ENCODE measurements at regions not wholly inside any gene's neighbourhood (a gene's known extent, or its start where the extent isn't known, plus 50 kb on each side); places are given as distances from the start of the nearest gene placed in this dataset.

DNA sequence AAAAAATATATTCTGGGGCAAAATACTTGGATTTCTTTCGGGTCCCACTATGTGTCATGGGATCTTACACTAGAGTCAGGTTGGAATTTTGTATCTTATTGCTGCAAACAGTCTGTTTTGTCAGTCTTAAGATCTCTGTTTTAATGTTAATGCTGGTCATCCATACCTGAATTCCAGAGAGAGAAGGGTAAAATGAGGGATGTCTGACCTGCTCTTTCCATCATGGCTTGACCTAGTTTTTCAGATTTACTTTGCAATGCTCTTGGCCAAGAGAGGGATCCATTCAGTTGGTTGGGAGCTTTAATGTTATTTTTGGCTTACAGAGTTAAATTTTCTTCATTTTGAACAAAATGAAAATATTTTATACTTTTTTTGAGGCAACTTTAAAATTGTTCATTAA is 117.2 kb downstream of the CASP12 start:
- Histone ChIP-seq H3K27ac (ENCODE audit: low read depth, low read length) (no peak overlapping the region), H3K27me3 (ENCODE audit: low read length) (no peaks in the 10 kb centered on the region), H4K20me1 (ENCODE audit: low read depth, low read length) (no peaks in the 10 kb centered on the region), H3F3A (ENCODE audit: insufficient read depth) (no peaks in the 10 kb centered on the region), H3K36me3 (ENCODE audit: low read length) (no peaks in the 10 kb centered on the region), H3K4me2 (ENCODE audit: low read depth, low read length, poor library complexity, severe bottlenecking) (no peak overlapping the region), H3K9ac (ENCODE audit: low read length) (no peak overlapping the region), H3K79me2 (ENCODE audit: insufficient read depth, low read length) (no peaks in the 10 kb centered on the region), H3K4me3 (ENCODE audit: insufficient read depth, low read length, poor library complexity, severe bottlenecking) (no peak overlapping the region), H3K9me3 (ENCODE audit: insufficient read depth, low read length) (no peaks in the 10 kb centered on the region), H3K9me2 (replicated peaks; ENCODE audit: insufficient read depth, low read length) (0 out of 2 replicates have a peak, but pooled peaks cover 3% of the 10 kb centered on the region), H2AFZ (ENCODE audit: low read depth, low read length, severe bottlenecking) (no peak overlapping the region)
- TF ChIP-seq EZH2phosphoT487 (conservative IDR thresholded peaks at IDR 0.05; ENCODE audit: low read length), result no peak
- TF ChIP-seq, protein P1, sequence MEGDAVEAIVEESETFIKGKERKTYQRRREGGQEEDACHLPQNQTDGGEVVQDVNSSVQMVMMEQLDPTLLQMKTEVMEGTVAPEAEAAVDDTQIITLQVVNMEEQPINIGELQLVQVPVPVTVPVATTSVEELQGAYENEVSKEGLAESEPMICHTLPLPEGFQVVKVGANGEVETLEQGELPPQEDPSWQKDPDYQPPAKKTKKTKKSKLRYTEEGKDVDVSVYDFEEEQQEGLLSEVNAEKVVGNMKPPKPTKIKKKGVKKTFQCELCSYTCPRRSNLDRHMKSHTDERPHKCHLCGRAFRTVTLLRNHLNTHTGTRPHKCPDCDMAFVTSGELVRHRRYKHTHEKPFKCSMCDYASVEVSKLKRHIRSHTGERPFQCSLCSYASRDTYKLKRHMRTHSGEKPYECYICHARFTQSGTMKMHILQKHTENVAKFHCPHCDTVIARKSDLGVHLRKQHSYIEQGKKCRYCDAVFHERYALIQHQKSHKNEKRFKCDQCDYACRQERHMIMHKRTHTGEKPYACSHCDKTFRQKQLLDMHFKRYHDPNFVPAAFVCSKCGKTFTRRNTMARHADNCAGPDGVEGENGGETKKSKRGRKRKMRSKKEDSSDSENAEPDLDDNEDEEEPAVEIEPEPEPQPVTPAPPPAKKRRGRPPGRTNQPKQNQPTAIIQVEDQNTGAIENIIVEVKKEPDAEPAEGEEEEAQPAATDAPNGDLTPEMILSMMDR (IDR thresholded peaks at IDR 0.05; ENCODE audit: insufficient read depth, low read length, poor library complexity, severe bottlenecking), result no peak

DNA sequence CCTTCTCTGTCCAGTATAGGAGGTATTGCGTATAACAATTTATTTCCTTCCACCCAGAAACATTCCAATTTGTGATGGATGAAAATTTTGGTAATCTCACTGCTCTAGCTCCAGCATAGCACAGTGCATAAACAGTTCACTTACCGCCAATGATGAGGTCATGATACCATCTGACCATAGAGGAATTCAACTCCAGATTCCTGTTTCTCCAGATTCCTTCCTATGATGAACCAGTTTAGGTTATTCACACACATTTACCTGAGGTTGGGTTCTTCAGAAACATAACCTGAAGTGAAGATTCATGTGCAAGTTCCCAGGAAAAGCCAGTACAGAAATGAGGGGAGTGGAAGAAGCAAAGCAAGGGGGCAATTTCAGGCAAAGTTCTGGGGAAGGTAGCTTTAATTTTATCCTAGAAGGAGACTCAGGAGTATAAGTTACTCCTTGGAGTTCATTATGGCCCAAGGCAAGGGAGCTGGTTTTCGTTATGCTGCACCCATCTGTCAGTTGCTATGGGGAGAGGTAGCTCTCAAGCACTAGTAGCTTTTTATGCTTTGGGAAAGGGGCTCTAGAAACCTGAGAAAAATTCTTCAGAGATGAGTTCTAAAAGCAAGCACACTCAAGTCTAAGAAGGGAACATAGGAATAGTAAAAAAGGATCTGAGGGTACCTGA is 121.6 kb downstream of the CASP12 start:
- no peak overlapping the region for H3K4me3 ChIP-seq (ENCODE audit: insufficient read depth, low read length, poor library complexity, severe bottlenecking)

DNA sequence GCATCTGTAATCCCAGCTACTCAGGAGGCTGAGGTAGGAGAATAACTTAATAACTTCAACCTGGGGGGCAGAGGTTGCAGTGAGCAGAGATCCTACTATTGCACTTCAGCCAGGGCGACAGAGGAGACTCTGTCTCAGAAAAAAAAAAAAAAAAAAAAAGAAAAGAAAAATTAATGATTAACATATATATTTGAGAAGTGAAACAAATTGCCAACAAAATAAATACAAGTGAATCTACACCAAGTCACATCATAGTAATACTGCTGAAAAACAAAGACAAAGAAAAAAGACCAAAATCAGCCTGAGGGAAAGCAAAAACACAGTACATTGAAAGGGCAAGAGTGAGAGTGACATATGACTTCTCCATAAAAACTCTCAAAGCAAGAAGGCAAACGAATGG is 123.7 kb downstream of the CASP12 start:
- Histone ChIP-seq H3K36me3 (ENCODE audit: low read length) (no peaks in the 10 kb centered on the region), H3K4me3 (ENCODE audit: insufficient read depth, low read length, poor library complexity, severe bottlenecking) (no peak overlapping the region), H3K9me2 (replicated peaks; ENCODE audit: insufficient read depth, low read length) (no peaks in the 10 kb centered on the region), H3K27me3 (ENCODE audit: low read length) (no peaks in the 10 kb centered on the region), H3K9me3 (ENCODE audit: insufficient read depth, low read length) (no peaks in the 10 kb centered on the region), H3F3A (ENCODE audit: insufficient read depth) (no peaks in the 10 kb centered on the region), H3K4me2 (ENCODE audit: low read depth, low read length, poor library complexity, severe bottlenecking) (no peak overlapping the region), H3K79me2 (ENCODE audit: insufficient read depth, low read length) (no peaks in the 10 kb centered on the region), H3K9ac (ENCODE audit: low read length) (no peak overlapping the region), H4K20me1 (ENCODE audit: low read depth, low read length) (no peaks in the 10 kb centered on the region), H3K27ac (ENCODE audit: low read depth, low read length) (no peak overlapping the region), H2AFZ (ENCODE audit: low read depth, low read length, severe bottlenecking) (no peak overlapping the region)
- no peak for TF ChIP-seq EZH2phosphoT487 (conservative IDR thresholded peaks at IDR 0.05; ENCODE audit: low read length)
- TF ChIP-seq, protein P1 (IDR thresholded peaks at IDR 0.05; ENCODE audit: insufficient read depth, low read length, poor library complexity, severe bottlenecking), result no peak

More for the DNA sequence above, 121.6 kb downstream of the CASP12 start:
- Histone ChIP-seq H3K27ac (ENCODE audit: low read depth, low read length) (no peak overlapping the region), H3K4me2 (ENCODE audit: low read depth, low read length, poor library complexity, severe bottlenecking) (no peak overlapping the region), H3K36me3 (ENCODE audit: low read length) (no peaks in the 10 kb centered on the region), H2AFZ (ENCODE audit: low read depth, low read length, severe bottlenecking) (no peak overlapping the region), H3F3A (ENCODE audit: insufficient read depth) (no peaks in the 10 kb centered on the region), H3K9ac (ENCODE audit: low read length) (no peak overlapping the region), H4K20me1 (ENCODE audit: low read depth, low read length) (no peaks in the 10 kb centered on the region), H3K79me2 (ENCODE audit: insufficient read depth, low read length) (no peaks in the 10 kb centered on the region), H3K27me3 (ENCODE audit: low read length) (no peaks in the 10 kb centered on the region), H3K9me3 (ENCODE audit: insufficient read depth, low read length) (no peaks in the 10 kb centered on the region), H3K9me2 (replicated peaks; ENCODE audit: insufficient read depth, low read length) (0 out of 2 replicates have a peak, but pooled peaks cover 3% of the 10 kb centered on the region)
- TF ChIP-seq EZH2phosphoT487 (conservative IDR thresholded peaks at IDR 0.05; ENCODE audit: low read length), result no peak
- TF ChIP-seq, protein P1 (IDR thresholded peaks at IDR 0.05; ENCODE audit: insufficient read depth, low read length, poor library complexity, severe bottlenecking), result no peak

Measured in SU-DHL-6 (cell line).